DND-41 (cell line): ENCODE measurements at regions not wholly inside any gene's neighbourhood (a gene's known extent, or its start where the extent isn't known, plus 50 kb on each side); places are given as distances from the start of the nearest gene placed in this dataset.
"Not testable (repeated sequence)": the region's sequence is repeated elsewhere in the genome, so short reads cannot be mapped to it uniquely, and the experiment has no call there.

ENCODE experiments used
- ATAC-seq: fragments of 200-7000 bp; cut with Tn5 transposase; 3 replicates; pipeline ENCODE4 v1.9.1; 2021; ENCODE audit warnings: low read depth; ENCODE audit not compliant: insufficient read depth
- DNase-seq: peaks from one replicate; pipeline ENCODE4 v3.0.0-alpha.2; 2020
- H2AFZ ChIP-seq: 2 replicates; pipeline ENCODE4 v1.6.0; 2012; ENCODE audit warnings: low read depth, low read length
- H3K27ac ChIP-seq: 2 replicates; pipeline ENCODE4 v1.5.1; 2012; ENCODE audit warnings: low read length, inconsistent platforms
- H3K27me3 ChIP-seq: fragments of 200-600 bp; sonication (generic); 2 replicates; pipeline ENCODE4 v1.6.0; 2012; ENCODE audit warnings: low read length, mild to moderate bottlenecking, inconsistent platforms; ENCODE audit not compliant: insufficient read depth, poor library complexity
- H3K36me3 ChIP-seq: 2 replicates; pipeline ENCODE4 v1.5.1; 2012; ENCODE audit warnings: low read length, inconsistent platforms; ENCODE audit not compliant: insufficient read depth
- H3K4me1 ChIP-seq: 2 replicates; pipeline ENCODE4 v1.5.1; 2012; ENCODE audit warnings: mild to moderate bottlenecking, low read length; ENCODE audit not compliant: insufficient read depth
- H3K4me2 ChIP-seq: 2 replicates; pipeline ENCODE4 v1.6.0; 2012; ENCODE audit warnings: mild to moderate bottlenecking, moderate library complexity, low read length, inconsistent platforms; ENCODE audit not compliant: insufficient read depth
- H3K4me3 ChIP-seq, 2 experiments: fragments of 200-600 bp in 1 of 2; shearing (Covaris generic) in 1 of 2; 2 replicates each; pipeline ENCODE4 v1.5.1; 2012 to 2016; ENCODE audit warnings: inconsistent platforms in 2 of 2, low read length in 2 of 2, mild to moderate bottlenecking in 2 of 2, low read depth in 1 of 2, moderate library complexity in 1 of 2
- H3K79me2 ChIP-seq: 2 replicates; pipeline ENCODE4 v1.6.0; 2012; ENCODE audit warnings: low read length, inconsistent platforms; ENCODE audit not compliant: insufficient read depth
- H3K9ac ChIP-seq: 2 replicates; pipeline ENCODE4 v1.6.0; 2012; ENCODE audit warnings: low read depth, mild to moderate bottlenecking, inconsistent platforms, low read length, moderate library complexity
- H3K9me3 ChIP-seq: 2 replicates; pipeline ENCODE4 v1.5.1; 2012; ENCODE audit warnings: low read length, moderate library complexity, mild to moderate bottlenecking, inconsistent platforms; ENCODE audit not compliant: insufficient read depth, severe bottlenecking
- H4K20me1 ChIP-seq: 2 replicates; pipeline ENCODE4 v1.6.0; 2012; ENCODE audit warnings: low read length; ENCODE audit not compliant: insufficient read depth
- EZH2 ChIP-seq: IDR thresholded peaks from 3 replicates; pipeline ENCODE4 v1.6.1; 2012; ENCODE audit warnings: borderline replicate concordance, low read depth, mild to moderate bottlenecking, moderate library complexity, low read length, inconsistent platforms; ENCODE audit not compliant: severe bottlenecking
- TF ChIP-seq, protein P1 (sequence below): IDR thresholded peaks from 2 replicates; pipeline ENCODE4 v1.5.1; 2012; ENCODE audit warnings: borderline replicate concordance, low read length, moderate library complexity, mild to moderate bottlenecking; ENCODE audit not compliant: poor library complexity, severe bottlenecking; ENCODE audit errors: extremely low read depth

DNA sequence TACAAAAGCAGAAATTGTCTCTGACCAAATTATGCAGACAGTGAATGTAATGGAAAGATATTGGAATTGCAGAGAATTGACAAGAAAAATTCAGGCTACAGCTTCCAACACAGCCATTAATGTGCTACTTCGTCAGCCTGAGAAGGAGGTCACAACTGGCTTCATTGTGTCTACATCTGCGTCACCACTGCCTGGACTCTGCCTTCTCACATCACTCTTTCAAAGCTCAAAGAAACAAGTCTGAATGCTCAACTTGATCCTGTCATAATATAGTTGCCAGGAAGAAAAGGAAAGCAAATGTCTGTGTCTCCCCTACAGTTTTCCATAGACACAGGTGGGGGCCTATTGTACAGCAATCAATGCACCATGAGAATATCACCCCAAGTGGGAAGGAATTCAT lies 806.5 kb upstream of the CDH10 start:
- no peak overlapping the region for H3K27ac ChIP-seq
- ATAC-seq (no peak), DNase-seq (no peak)
- no peak overlapping the region for H3K9ac ChIP-seq
- H3K27me3 ChIP-seq: no peaks in the 10 kb centered on the region
- no peaks in the 10 kb centered on the region for H3K79me2 ChIP-seq
- H3K36me3 ChIP-seq: no peaks in the 10 kb centered on the region
- no peak overlapping the region for H3K4me3 ChIP-seq
- H3K4me2 ChIP-seq: no peak overlapping the region
- no peak for TF ChIP-seq EZH2
- TF ChIP-seq, protein P1, sequence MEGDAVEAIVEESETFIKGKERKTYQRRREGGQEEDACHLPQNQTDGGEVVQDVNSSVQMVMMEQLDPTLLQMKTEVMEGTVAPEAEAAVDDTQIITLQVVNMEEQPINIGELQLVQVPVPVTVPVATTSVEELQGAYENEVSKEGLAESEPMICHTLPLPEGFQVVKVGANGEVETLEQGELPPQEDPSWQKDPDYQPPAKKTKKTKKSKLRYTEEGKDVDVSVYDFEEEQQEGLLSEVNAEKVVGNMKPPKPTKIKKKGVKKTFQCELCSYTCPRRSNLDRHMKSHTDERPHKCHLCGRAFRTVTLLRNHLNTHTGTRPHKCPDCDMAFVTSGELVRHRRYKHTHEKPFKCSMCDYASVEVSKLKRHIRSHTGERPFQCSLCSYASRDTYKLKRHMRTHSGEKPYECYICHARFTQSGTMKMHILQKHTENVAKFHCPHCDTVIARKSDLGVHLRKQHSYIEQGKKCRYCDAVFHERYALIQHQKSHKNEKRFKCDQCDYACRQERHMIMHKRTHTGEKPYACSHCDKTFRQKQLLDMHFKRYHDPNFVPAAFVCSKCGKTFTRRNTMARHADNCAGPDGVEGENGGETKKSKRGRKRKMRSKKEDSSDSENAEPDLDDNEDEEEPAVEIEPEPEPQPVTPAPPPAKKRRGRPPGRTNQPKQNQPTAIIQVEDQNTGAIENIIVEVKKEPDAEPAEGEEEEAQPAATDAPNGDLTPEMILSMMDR: no peak
- H4K20me1 ChIP-seq: no peaks in the 10 kb centered on the region
- H3K4me1 ChIP-seq: no peaks in the 10 kb centered on the region
- no peaks in the 10 kb centered on the region for H3K9me3 ChIP-seq
- no peak overlapping the region for H2AFZ ChIP-seq

DNA sequence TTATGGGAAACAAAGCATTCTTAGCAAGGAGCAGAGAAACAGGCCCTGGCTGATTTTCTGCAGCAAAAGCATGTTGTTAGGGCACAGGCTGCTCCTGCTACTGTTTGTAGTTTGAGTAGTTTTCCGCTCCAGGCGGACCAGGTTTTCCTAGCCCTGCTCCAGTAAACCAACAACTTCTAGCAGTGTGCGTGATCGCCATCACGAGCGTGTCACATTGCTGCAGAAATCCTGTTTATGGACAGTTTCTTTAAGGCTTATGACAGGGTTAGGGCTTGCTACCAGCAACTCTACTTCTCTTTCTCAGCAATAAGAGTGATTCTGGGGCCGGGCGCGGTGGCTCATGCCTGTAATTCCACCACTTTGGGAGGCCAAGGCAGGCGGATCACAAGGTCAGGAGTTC lies 803.9 kb upstream of the CDH10 start:
- Histone ChIP-seq H3K4me3 (no peak overlapping the region), H3K9me3 (no peaks in the 10 kb centered on the region), H3K4me1 (no peaks in the 10 kb centered on the region), H3K9ac (no peak overlapping the region), H3K36me3 (no peaks in the 10 kb centered on the region), H3K79me2 (no peaks in the 10 kb centered on the region), H3K27me3 (no peaks in the 10 kb centered on the region), H3K4me2 (no peak overlapping the region), H3K27ac (no peak overlapping the region), H4K20me1 (no peaks in the 10 kb centered on the region), H2AFZ (no peak overlapping the region)
- ATAC-seq: no peak
- no peak for TF ChIP-seq EZH2
- TF ChIP-seq, protein P1: no peak
- no peak for DNase-seq

DNA sequence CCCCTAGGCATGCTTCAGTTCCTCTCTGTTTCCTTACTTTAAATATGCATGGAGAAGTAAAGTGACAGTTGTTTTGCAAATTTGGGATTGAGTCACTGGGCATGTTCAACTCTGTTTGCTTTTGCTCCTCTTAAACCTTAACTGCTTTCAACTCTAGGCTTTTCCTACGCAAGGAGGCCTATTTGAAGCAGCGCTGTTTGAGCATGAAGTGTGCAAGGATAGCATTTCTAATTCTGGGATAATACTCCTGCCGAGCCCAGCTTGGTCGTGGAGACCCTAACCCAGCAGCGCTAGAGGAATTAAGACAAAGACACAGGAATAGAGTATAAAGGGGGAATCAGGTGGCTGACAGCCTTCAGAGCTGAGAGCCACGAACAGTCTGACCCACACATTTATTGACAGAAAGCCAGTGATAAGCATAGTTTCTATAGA lies 803.4 kb upstream of the CDH10 start:
- ATAC-seq: no peak
- H3K27ac ChIP-seq: no peak overlapping the region
- no peak overlapping the region for H3K4me3 ChIP-seq
- no peak overlapping the region for H2AFZ ChIP-seq
- no peaks in the 10 kb centered on the region for H3K9me3 ChIP-seq
- DNase-seq: no peak
- no peaks in the 10 kb centered on the region for H3K36me3 ChIP-seq
- no peaks in the 10 kb centered on the region for H4K20me1 ChIP-seq
- no peaks in the 10 kb centered on the region for H3K4me1 ChIP-seq
- TF ChIP-seq EZH2: no peak
- TF ChIP-seq, protein P1: no peak
- H3K4me2 ChIP-seq: no peak overlapping the region
- H3K79me2 ChIP-seq: no peaks in the 10 kb centered on the region
- H3K27me3 ChIP-seq: no peaks in the 10 kb centered on the region
- H3K9ac ChIP-seq: no peak overlapping the region

DNA sequence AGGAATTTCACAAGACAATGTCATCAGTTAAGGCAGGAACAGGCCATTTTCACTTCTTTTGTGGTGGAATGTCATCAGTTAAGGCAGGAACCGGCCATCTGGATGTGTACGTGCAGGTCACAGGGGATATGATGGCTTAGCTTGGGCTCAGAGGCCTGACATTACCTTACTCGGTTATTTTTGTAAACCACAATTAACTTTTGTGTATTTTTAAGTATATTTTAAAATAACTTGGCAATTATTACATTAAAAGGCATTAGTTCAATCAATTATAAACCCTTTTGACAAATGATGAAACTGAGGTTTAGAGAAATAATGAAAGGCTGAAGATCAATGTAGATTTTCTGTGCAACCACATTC lies 801.3 kb upstream of the CDH10 start:
- not testable (repeated sequence) for H3K36me3 ChIP-seq, H3K4me1 ChIP-seq, H3K4me3 ChIP-seq, ATAC-seq, H3K9me3 ChIP-seq, H3K4me2 ChIP-seq, DNase-seq, H3K79me2 ChIP-seq, H3K27ac ChIP-seq, H3K27me3 ChIP-seq, H2AFZ ChIP-seq, H4K20me1 ChIP-seq, H3K9ac ChIP-seq

DNA sequence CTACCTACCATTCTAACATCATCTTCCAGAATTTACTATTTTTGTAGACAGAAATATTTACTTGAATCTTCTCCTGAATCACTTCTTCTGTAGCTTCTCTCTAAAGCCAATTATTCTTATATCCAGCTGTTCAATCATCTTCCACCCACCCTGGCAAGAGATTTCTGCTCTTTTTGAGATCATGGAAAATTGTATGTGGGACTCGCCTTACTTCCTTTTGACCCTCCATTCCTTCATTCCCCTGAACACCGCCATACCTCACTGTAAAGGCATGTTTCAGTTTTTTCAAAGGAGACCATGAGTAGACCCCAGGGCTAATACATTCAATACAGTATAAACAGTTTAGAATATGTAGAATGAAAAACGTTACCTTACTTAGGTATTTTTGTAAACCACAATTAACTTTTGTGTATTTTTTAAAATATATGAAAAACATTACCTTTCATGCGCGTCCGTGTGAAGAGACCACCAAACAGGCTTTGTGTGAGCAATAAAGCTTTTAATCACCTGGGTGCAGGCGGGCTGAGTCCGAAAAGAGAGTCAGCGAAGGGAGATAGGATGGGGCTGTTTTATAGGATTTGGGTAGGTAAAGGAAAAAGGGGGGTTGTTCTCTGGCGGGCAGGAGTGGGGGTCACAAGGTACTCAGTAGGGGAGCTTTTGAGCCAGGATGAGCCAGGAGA lies 800.7 kb upstream of the CDH10 start:
- H4K20me1 ChIP-seq, H3K79me2 ChIP-seq, H3K36me3 ChIP-seq, H3K4me3 ChIP-seq, H3K9ac ChIP-seq, H3K27me3 ChIP-seq, H2AFZ ChIP-seq, H3K4me2 ChIP-seq, H3K27ac ChIP-seq, DNase-seq, H3K4me1 ChIP-seq, H3K9me3 ChIP-seq, ATAC-seq: not testable (repeated sequence)
